ENCODE measurements at regions not wholly inside any gene's neighbourhood (a gene's known extent, or its start where the extent isn't known, plus 50 kb on each side); places are given as distances from the start of the nearest gene placed in this dataset.

DNA sequence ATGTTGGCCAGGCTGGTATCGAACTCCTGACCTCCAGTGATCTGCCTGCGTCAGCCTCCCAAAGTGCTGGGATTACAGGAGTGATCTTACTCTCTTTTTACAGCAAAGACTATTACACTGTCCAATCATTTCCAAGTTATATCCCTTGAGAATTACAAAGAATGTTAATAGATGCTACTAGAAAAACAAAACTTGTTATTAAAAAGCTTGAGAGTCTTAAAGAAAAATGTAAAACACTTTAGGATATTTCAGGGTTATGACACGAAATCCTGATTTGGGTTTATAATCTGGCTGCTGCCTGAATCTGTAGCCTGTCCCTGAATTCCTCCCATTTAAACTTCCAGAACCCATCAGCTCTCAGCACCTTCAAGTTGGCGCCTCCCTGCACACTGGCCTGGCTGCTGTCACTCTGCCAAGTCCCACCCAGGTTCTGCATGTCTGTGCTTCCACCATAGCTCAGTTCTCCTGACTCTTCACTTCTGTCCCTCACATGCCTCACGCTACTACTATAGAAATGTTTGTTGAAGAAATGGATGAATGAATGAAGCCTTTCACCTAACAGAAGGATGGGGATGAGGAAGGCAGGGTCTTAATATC is 55.8 kb upstream of the RFXAP start:
- DNase-seq: no peak

DNA sequence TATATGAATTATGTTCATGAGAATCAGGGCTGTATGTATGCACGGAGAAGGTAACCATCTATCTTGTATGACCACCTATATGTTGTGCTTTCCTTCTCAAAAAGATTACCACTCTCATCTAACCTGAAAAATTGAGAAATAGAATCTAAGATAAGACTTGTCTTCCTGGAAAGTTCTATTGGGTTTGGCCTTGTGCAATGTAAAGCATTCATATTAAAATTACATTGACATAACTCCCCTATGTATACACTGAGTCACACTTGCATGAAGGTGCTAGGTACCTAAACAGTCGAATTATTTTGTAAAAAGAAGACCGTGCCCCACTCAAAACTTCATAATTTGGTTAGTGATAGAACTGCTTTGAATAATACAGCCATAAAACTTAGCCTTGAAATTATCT is 54.5 kb upstream of the RFXAP start:
- Histone ChIP-seq H3K27ac (no peak overlapping the region), H3K4me1 (no peaks in the 10 kb centered on the region), H3K27me3 (no peaks in the 10 kb centered on the region), H3K9me3 (no peaks in the 10 kb centered on the region), H3K36me3 (no peaks in the 10 kb centered on the region), H3K4me3 (no peak overlapping the region), H3K9ac (ENCODE audit: low read depth in 2 of 2, low read length in 2 of 2) (no peak overlapping the region)
- no peak for DNase-seq
- TF ChIP-seq, protein P1, sequence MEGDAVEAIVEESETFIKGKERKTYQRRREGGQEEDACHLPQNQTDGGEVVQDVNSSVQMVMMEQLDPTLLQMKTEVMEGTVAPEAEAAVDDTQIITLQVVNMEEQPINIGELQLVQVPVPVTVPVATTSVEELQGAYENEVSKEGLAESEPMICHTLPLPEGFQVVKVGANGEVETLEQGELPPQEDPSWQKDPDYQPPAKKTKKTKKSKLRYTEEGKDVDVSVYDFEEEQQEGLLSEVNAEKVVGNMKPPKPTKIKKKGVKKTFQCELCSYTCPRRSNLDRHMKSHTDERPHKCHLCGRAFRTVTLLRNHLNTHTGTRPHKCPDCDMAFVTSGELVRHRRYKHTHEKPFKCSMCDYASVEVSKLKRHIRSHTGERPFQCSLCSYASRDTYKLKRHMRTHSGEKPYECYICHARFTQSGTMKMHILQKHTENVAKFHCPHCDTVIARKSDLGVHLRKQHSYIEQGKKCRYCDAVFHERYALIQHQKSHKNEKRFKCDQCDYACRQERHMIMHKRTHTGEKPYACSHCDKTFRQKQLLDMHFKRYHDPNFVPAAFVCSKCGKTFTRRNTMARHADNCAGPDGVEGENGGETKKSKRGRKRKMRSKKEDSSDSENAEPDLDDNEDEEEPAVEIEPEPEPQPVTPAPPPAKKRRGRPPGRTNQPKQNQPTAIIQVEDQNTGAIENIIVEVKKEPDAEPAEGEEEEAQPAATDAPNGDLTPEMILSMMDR (IDR thresholded peaks at IDR 0.05): no peak
- intact Hi-C loops (cut with DNase I): no loop called here

More for the DNA sequence above, 55.8 kb upstream of the RFXAP start:
- TF ChIP-seq, protein P1 (IDR thresholded peaks at IDR 0.05): no peak
- intact Hi-C loops (cut with DNase I): no loop called here
- Histone ChIP-seq H3K4me1 (no peaks in the 10 kb centered on the region), H3K4me3 (no peak overlapping the region), H3K9me3 (no peaks in the 10 kb centered on the region), H3K27me3 (no peaks in the 10 kb centered on the region), H3K27ac (no peak overlapping the region), H3K36me3 (no peaks in the 10 kb centered on the region), H3K9ac (ENCODE audit: low read depth in 2 of 2, low read length in 2 of 2) (no peak overlapping the region)

- H3K27me3 ChIP-seq: no peaks in the 10 kb centered on the region
These were observed 54.1 kb upstream of the RFXAP start for GRCh38 chr13:36764957-36765356.

DNA sequence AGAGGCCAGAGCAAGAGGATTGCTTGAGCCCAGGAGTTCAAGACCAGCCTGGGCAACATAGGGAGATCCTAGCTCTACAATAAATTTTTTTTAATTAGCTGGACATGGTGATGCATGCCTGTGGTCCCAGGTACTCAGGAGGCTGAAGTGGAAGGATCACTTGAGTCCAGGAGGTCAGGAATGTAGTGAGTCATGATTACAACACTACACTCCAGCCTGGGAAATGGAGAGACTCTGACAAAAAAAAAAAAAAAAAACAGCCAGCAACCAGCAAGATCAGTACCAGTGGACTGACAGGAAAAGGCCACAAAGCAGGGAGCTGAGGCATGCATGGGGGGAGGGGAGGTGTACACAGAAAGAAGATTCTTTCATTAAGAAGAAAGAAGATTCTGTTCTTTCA is 52.7 kb upstream of the RFXAP start:
- Histone ChIP-seq H3K9me3 (no peaks in the 10 kb centered on the region), H3K36me3 (no peaks in the 10 kb centered on the region), H3K4me3 (no peak overlapping the region), H3K4me1 (no peaks in the 10 kb centered on the region), H3K27me3 (no peaks in the 10 kb centered on the region), H3K27ac (no peak overlapping the region), H3K9ac (ENCODE audit: low read depth in 2 of 2, low read length in 2 of 2) (no peak overlapping the region)
- TF ChIP-seq, protein P1 (IDR thresholded peaks at IDR 0.05): no peak
- DNase-seq: no peak
- intact Hi-C loops (cut with DNase I): no loop called here

More at GRCh38 chr13:36764957-36765356, 54.1 kb upstream of the RFXAP start:
- intact Hi-C loops (cut with DNase I): no loop called here
- Histone ChIP-seq H3K4me1 (no peaks in the 10 kb centered on the region), H3K27ac (no peak overlapping the region), H3K9me3 (no peaks in the 10 kb centered on the region), H3K9ac (ENCODE audit: low read depth in 2 of 2, low read length in 2 of 2) (no peak overlapping the region), H3K4me3 (no peak overlapping the region), H3K36me3 (no peaks in the 10 kb centered on the region)
- TF ChIP-seq, protein P1 (IDR thresholded peaks at IDR 0.05): no peak
- DNase-seq: no peak

- Histone ChIP-seq H3K9me3 (no peaks in the 10 kb centered on the region), H3K27ac (no peak overlapping the region), H3K27me3 (no peaks in the 10 kb centered on the region), H3K4me1 (no peaks in the 10 kb centered on the region), H3K4me3 (no peak overlapping the region), H3K9ac (ENCODE audit: low read depth in 2 of 2, low read length in 2 of 2) (no peak overlapping the region), H3K36me3 (no peaks in the 10 kb centered on the region)
- DNase-seq: no peak
- TF ChIP-seq, protein P1 (IDR thresholded peaks at IDR 0.05): no peak
- intact Hi-C loops (cut with DNase I): no loop called here
These were observed 51.7 kb upstream of the RFXAP start for GRCh38 chr13:36767276-36767675.
